Keratinocyte (primary cell): ENCODE measurements at regions not wholly inside any gene's neighbourhood (a gene's known extent, or its start where the extent isn't known, plus 50 kb on each side); places are given as distances from the start of the nearest gene placed in this dataset.

ENCODE experiments used
- EZH2 ChIP-seq: IDR thresholded peaks from one replicate; pipeline ENCODE4 v1.6.1; 2012; ENCODE audit warnings: inconsistent platforms, mild to moderate bottlenecking, low read length, moderate library complexity
- TF ChIP-seq, protein P1 (sequence below), 3 experiments: IDR thresholded peaks in 1 of 3; conservative IDR thresholded peaks in 1 of 3; optimal IDR thresholded peaks in 1 of 3; 2 replicates in 2 of 3; 3 replicates in 1 of 3; pipeline versions ENCODE3 to v1.5.1; 2011; ENCODE audit warnings: low read length in 3 of 3, mild to moderate bottlenecking in 3 of 3, moderate library complexity in 2 of 3, control low read depth in 1 of 3, inconsistent platforms in 1 of 3; ENCODE audit not compliant: insufficient read depth in 2 of 3; ENCODE audit errors: extremely low read depth in 1 of 3

DNA sequence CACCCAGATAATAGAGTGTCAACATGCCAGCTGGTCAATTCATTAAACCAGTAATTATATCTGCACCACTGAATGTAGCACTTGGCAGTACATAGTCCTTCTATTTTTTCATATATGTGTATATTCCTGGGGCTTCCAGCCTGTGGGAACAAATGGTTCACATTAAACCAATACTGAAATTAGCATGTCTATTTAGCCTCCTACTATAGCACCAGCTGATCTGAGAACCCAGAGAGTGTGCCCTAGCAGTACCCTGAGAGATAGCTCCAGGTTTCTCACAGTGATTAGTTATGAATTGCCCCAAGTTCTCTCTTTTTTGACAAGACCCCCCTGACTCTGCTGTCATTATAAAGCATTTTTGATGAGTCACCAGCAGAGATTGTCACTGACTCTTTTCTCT is 1097.3 kb upstream of the FLRT2 start:
- TF ChIP-seq, protein P1, sequence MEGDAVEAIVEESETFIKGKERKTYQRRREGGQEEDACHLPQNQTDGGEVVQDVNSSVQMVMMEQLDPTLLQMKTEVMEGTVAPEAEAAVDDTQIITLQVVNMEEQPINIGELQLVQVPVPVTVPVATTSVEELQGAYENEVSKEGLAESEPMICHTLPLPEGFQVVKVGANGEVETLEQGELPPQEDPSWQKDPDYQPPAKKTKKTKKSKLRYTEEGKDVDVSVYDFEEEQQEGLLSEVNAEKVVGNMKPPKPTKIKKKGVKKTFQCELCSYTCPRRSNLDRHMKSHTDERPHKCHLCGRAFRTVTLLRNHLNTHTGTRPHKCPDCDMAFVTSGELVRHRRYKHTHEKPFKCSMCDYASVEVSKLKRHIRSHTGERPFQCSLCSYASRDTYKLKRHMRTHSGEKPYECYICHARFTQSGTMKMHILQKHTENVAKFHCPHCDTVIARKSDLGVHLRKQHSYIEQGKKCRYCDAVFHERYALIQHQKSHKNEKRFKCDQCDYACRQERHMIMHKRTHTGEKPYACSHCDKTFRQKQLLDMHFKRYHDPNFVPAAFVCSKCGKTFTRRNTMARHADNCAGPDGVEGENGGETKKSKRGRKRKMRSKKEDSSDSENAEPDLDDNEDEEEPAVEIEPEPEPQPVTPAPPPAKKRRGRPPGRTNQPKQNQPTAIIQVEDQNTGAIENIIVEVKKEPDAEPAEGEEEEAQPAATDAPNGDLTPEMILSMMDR (optimal IDR thresholded peaks at IDR 0.05 in 1 of 3, IDR thresholded peaks at IDR 0.05 in 1 of 3, conservative IDR thresholded peaks at IDR 0.05 in 1 of 3; ENCODE audit: extremely low read depth in 1 of 3, insufficient read depth in 2 of 3, low read length in 3 of 3) = no peak
- no peak for TF ChIP-seq EZH2
